HPDE6-E6E7 (cell line): ENCODE measurements at regions not wholly inside any gene's neighbourhood (a gene's known extent, or its start where the extent isn't known, plus 50 kb on each side); places are given as distances from the start of the nearest gene placed in this dataset.
A peak's percentile ranks its signal among the peaks of the same experiment; 100 is the strongest.
"Not testable (repeated sequence)": the region's sequence is repeated elsewhere in the genome, so short reads cannot be mapped to it uniquely, and the experiment has no call there.

Experiments used
- DNase-seq: peaks from one replicate; pipeline ENCODE4 v3.0.0; 2011; ENCODE audit warnings: missing footprints; ENCODE audit errors: extremely low spot score

- DNase-seq, result peak; percentile 77
Measured at GRCh38 chr9:33623658-33624586, 99.9 kb downstream of the ANKRD18B start.

DNA sequence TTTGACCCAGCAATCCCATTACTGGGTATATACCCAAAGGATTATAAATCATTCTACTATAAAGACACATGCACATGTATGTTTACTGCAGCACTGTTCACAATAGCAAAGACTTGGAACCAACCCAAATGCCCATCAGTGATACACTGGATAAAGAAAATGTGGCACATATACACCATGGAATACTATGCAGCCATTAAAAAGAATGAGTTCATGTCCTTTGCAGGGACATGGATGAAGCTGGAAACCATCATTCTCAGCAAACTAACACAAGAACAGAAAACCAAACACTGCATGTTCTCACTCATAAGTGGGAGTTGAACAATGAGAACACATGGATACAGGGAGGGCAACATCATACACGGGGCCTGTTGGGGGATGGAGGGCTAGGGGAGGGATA lies 104.3 kb downstream of the ANKRD18B start:
- DNase-seq, result not testable (repeated sequence)

DNA sequence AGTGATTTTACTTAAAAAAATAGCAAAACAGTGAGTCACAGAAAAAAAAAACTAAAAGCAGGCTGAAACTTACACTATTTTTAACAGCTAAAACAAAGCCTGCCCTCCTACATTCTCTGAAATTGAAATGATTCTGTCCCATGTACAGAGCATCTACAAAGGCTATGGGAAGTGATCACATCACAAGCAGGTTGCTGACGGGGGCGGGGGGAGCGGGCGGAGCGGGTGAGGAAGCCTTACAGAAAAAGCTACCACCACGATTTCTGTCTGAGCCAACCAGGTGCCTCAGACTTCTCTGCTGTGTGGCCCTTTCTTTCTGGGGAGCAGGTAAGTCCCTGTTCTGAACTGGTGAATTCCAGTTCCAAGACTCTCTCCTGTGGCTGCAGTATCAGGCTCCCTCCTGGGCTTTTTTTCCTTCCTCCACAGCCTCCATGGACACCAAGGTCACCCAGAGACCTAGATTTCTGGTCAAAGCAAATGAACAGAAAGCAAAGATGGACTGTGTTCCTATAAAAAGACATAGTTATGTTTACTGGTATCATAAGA lies 104.9 kb downstream of the ANKRD18B start:
- DNase-seq, result no peak

GRCh38 chr9:33633636-33634035 lies 109.6 kb downstream of the ANKRD18B start:
- DNase-seq, result no peak

DNA sequence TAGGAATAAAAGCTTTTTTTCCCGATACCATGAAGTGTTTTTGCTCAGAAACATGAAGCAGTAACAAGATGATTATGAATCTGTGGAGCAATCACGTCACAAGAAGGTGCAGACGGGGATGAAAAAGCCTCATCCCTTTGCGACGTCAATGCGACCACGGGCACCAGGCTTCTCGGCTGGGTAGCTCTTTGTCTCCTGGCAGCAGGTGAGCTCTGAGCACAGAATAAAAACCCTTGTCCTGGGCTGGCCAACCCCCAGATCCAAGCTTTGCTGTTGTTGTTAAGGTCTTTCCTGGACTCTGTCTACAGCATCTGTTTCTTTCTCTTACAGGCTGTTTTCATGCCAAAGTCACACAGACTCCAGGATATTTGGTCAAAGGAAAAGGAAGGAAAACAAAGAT lies 113.8 kb downstream of the ANKRD18B start:
- DNase-seq, result no peak

DNA sequence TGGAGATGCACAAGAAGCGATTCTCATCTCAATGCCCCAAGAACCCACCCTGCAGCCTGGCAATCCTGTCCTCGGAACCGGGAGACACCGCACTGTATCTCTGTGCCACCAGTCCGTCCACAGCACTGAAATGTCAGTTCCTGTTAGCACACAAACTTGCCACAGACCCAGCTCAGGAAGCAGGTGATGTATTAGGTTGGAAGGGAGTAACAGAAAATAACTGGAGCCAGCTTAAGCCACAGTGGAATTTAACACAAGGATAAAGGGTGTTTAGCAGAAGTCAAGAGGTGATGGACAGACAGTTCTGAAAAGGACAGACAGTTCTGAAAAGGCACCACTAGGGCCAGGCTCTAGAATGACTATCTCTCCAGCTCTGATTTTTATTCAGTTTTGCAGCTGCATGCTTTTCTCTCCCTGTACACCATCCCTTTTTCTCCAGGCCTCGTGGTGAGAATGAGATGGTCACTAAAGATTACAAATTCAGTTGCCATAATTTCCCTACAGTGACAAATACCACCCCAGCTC lies 114.4 kb downstream of the ANKRD18B start:
- no peak for DNase-seq

- DNase-seq, result no peak
Measured at GRCh38 chr9:33645706-33646105, 121.7 kb downstream of the ANKRD18B start.

- DNase-seq, result no peak
Measured at GRCh38 chr9:33649463-33649862, 125.4 kb downstream of the ANKRD18B start.

- no peak for DNase-seq
Measured at GRCh38 chr9:33651125-33651524, 127.1 kb downstream of the ANKRD18B start.

- no peak for DNase-seq
Measured at GRCh38 chr9:33659921-33660320, 135.4 kb upstream of the PRSS3 start.

DNA sequence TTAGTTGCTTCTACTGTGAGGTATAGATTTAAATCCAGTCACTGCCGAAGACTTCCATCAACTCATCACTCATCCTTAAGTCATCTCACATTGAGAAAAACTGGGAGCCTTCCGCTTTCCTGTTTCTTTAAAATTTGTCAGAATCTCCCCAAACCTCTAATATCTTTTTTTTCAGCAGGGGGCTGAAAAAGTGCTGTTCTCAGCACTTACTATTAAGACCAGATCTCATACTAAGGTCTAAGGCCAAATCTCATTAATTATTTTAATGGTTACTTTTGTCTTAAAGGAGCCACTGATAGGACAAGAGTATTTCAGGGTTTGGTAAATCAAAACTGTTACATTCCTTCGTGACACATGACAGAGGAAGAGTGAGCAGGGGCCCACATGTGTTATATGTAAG lies 134.6 kb upstream of the PRSS3 start:
- DNase-seq, result no peak

- no peak for DNase-seq
Measured at GRCh38 chr9:33661176-33661575, 134.2 kb upstream of the PRSS3 start.

DNA sequence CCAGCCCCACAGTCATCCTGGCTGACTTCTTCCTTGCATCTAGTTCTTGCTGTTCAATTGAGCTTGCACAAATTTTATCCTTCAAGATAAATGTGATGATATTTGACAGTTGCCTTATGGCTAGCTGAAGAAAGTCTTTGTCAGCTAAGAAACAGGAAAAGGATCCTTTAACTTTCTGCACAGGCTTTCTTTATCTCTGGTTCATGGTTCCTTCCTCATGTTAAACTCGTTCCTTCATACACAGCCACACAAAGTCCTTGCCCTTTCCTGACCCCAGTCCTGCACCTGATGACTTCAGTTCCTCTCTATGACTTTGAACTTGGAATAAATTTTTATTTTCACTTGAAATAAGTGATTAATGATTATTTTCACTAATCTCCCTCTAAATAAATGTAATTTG lies 132.5 kb upstream of the PRSS3 start:
- no peak for DNase-seq

GRCh38 chr9:33676194-33676745 lies 119.1 kb upstream of the PRSS3 start:
- not testable (repeated sequence) for DNase-seq

- peak; percentile 4 for DNase-seq
Measured at GRCh38 chr9:33676746-33677505, 118.4 kb upstream of the PRSS3 start.

GRCh38 chr9:33677506-33677809 lies 117.9 kb upstream of the PRSS3 start:
- no peak for DNase-seq

DNA sequence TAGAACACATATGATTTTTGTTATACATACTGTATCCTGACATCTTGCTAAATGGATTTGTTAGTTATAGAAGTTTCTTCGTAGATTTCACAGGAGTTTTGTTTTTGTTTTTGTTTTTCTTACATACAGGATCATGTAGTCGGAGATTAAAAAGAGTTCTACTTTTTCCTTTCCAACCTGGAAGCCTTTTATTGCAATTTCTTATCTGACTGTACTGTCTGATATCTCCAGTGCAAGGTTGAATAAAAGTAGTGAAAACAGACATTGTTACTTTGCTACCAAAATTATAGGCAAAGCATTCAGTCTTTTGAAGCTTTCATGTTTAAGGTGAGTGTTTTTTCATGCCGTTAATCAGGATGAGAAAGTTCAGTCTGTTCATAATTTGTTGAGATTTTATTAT lies 117.4 kb upstream of the PRSS3 start:
- DNase-seq, result no peak

- DNase-seq, result no peak
Measured at GRCh38 chr9:33682551-33682950, 112.8 kb upstream of the PRSS3 start.

DNA sequence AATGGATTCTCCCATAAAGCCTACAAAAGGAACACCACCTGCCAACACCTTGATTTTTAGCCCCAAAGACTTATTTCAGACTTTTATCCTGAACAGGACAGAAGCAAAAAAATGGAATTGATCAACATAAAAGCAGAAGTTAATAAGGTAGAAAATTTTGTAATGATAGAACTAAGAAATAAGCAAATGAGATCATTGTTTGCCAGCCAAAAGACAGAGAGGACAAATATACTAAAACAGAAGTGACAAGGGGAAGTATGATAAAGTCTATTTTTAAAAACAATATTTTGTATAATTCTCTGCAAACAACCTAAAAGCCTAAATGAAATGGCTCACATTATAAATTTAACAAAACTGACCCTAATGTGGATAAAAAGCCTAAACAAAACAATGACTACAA lies 110.5 kb upstream of the PRSS3 start:
- no peak for DNase-seq

- no peak for DNase-seq
Measured at GRCh38 chr9:33686942-33687341, 108.4 kb upstream of the PRSS3 start.

GRCh38 chr9:33687779-33688178 lies 107.6 kb upstream of the PRSS3 start:
- DNase-seq, result peak; percentile 6
